PC-9 (cell line): ENCODE measurements at regions not wholly inside any gene's neighbourhood (a gene's known extent, or its start where the extent isn't known, plus 50 kb on each side); places are given as distances from the start of the nearest gene placed in this dataset.

Source experiments
- CTCF ChIP-seq: fragments of 200-600 bp; sonication (generic); conservative IDR thresholded peaks from 2 replicates; pipeline ENCODE4 v1.6.1; 2017; ENCODE audit warnings: mixed run types, antibody characterized with exemption, mild to moderate bottlenecking, moderate library complexity
- EZH2 ChIP-seq: fragments of 200-600 bp; sonication (generic); IDR thresholded peaks from 2 replicates; pipeline ENCODE4 v1.8.0; 2017; ENCODE audit warnings: antibody characterized with exemption, low read depth

- TF ChIP-seq CTCF (no peak), EZH2 (no peak)
Observed at GRCh38 chr12:83615152-83615551, 928.4 kb downstream of the TMTC2 start.
